GM13977 (cell line): ENCODE measurements at regions not wholly inside any gene's neighbourhood (a gene's known extent, or its start where the extent isn't known, plus 50 kb on each side); places are given as distances from the start of the nearest gene placed in this dataset.

Source experiments
- DNase-seq: peaks from one replicate; pipeline ENCODE4 v3.0.0; 2012; ENCODE audit warnings: low spot score
- in situ Hi-C: fragments of 300-500 bp; cut with MboI; formaldehyde crosslinking; loops from one replicate; pipeline ENCODE4 v1.12.0; 2022; ENCODE audit warnings: low sequenced_read_pairs, low pct_unique_long_range_greater_than_20kb, mixed read lengths, inconsistent platforms; ENCODE audit not compliant: unreplicated experiment
- TF ChIP-seq, protein P1 (sequence below): IDR thresholded peaks from 2 replicates; pipeline ENCODE4 v1.5.1; 2012; ENCODE audit warnings: mild to moderate bottlenecking, control low read depth; ENCODE audit not compliant: insufficient read depth; ENCODE audit errors: extremely low read depth, missing control alignments

DNA sequence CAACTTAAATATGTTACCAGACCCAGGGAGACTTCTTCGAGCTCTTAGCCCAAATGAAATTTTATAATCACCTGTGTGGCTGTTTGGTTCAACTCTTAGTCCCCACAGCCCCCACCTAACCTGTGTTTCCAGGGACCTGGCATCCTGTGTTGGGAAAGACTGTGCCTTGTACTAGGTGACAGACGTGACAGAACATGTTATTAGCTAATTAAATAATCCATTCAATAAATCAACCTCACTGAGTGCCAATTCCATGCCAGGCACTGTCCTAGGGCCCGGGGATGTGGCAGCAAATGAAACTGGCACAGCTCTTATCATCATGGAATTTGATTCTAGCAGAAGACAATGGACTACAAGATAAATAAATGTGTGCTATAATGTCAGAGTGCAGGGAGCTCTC is 431.9 kb downstream of the MIAT start:
- TF ChIP-seq, protein P1, sequence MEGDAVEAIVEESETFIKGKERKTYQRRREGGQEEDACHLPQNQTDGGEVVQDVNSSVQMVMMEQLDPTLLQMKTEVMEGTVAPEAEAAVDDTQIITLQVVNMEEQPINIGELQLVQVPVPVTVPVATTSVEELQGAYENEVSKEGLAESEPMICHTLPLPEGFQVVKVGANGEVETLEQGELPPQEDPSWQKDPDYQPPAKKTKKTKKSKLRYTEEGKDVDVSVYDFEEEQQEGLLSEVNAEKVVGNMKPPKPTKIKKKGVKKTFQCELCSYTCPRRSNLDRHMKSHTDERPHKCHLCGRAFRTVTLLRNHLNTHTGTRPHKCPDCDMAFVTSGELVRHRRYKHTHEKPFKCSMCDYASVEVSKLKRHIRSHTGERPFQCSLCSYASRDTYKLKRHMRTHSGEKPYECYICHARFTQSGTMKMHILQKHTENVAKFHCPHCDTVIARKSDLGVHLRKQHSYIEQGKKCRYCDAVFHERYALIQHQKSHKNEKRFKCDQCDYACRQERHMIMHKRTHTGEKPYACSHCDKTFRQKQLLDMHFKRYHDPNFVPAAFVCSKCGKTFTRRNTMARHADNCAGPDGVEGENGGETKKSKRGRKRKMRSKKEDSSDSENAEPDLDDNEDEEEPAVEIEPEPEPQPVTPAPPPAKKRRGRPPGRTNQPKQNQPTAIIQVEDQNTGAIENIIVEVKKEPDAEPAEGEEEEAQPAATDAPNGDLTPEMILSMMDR = no peak

DNA sequence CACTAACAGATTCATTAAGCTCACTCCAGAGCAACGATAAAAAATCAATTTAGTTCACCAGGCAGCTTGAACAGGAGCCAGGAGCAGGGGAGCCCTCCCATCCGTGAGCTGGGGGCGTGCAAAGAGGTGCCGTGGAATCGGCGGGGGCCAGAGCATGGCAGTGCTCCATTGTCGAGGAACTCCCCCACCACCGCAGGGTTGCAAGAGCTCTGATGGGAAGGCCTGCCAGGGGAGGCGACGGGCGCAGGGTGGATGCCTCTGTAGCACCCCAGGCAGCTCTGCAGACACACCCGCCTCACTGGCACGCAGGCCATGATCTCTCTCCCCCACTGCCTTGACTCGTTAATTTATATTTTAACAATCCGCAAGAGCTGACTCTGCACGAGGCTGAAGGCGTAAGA is 433.2 kb downstream of the MIAT start:
- DNase-seq = no peak
- TF ChIP-seq, protein P1 = no peak
- in situ Hi-C loops = no loop called here

More for the DNA sequence above, 431.9 kb downstream of the MIAT start:
- in situ Hi-C loops = no loop called here
- no peak for DNase-seq

DNA sequence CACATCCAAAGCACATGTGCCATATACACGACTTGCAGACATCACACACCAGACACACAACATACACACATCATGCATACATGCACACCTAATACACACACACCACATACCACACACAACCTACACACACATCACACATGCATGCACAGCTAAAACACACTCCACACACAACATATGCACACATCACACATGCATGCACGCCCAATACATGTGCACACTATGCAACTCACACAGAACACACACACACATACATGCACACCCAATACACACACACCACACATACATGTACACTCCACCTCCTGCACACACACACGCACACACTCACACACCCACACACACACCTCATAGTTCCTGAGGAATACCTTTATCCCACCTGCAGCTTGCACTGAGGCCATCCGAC is 436.0 kb downstream of the MIAT start:
- TF ChIP-seq, protein P1 = no peak

DNA sequence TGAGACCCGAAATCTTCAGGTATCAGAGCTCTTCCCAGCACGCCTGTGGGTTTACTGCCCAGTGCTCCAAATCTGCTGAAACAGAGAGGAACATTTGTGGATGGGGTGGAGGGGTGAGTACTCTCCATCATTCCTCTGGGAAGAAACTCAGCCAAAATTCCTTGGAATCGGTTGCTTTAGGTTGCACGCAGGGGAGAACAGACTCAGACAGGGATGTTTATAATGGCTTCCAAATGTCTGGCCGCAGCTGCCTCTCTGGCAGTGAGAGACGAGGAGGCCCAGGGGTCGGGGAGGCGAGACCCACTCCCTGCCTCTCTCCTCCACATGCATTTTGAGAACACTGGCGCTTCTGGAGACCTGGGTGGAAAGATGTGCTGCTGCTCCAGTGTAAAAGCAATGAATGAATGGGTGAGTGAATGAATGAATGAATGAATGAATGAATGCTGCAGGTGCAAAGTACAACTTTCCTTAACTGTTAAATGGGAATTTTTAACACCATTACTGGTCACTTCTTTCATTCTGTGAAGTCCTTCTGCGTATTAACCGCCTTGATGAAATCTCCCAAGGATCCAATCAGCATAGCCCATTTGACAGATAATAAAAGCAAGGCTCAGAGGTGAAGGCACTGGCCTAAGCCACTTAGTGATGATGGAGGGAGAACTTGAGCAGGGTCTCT is 437.4 kb downstream of the MIAT start:
- in situ Hi-C loops = no loop called here
- TF ChIP-seq, protein P1 = no peak
- DNase-seq = no peak

More for the DNA sequence above, 436.0 kb downstream of the MIAT start:
- DNase-seq = no peak
- in situ Hi-C loops = no loop called here

DNA sequence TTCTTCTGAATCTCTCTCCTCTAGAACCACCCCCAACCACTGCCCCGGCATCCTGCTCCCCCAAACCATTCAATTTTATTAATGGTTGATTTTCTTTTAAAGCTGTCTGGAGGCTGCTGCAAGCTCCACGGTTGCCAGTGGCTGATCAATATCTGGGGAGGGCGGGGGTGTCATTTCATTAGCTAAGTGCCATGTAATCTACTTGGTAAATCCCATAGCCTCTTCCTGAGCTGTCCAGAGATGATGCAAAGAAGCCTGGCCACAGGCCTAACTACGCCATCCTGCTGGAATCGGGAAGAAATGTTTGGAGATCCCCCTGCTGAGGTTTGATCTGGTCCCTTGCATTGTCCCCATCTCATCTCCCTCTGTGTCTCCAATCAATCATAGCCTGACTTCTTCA is 440.1 kb downstream of the MIAT start:
- in situ Hi-C loops = no loop called here
- TF ChIP-seq, protein P1 = no peak
- no peak for DNase-seq

DNA sequence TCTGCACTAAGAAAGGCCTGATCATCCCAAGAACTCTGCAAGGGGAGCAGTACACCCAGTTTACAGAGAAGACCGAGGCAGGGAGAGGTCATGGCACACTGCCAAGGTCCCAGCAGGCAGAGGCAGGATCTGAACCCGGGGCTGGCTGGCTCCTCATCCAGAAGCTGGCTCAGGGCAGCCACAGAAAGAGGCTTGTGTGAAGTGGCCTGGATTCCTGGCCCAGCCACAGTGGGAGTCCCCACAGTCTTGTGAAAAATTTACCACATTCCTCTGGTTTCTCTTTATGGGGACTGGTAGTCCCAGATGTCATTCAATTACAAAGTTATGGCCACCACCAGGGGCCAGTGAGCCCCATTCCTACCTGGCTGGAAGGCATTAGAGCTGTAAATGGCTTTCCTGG is 440.5 kb downstream of the MIAT start:
- TF ChIP-seq, protein P1 = no peak
- in situ Hi-C loops = no loop called here
- DNase-seq = no peak
